Liver (tissue), 8 donors: ENCODE measurements at regions not wholly inside any gene's neighbourhood (a gene's known extent, or its start where the extent isn't known, plus 50 kb on each side); places are given as distances from the start of the nearest gene placed in this dataset.

Experiments used
- DNase-seq: peaks from one replicate; pipeline ENCODE4 v3.0.0-alpha.2; 2017; ENCODE audit warnings: low spot score
- H3K27ac ChIP-seq, 2 donors: one replicate each; pipeline ENCODE4 v1.7.0; 2013; ENCODE audit warnings: inconsistent platforms in 2 of 2, low read length in 2 of 2, control low read depth in 1 of 2, low read depth in 1 of 2, mild to moderate bottlenecking in 1 of 2
- H3K27me3 ChIP-seq, 4 donors: one replicate each; pipeline versions ENCODE4 v1.6.1 to v1.7.0; 2013; ENCODE audit warnings: low read length in 3 of 4, inconsistent platforms in 1 of 4, mild to moderate bottlenecking in 1 of 4, moderate library complexity in 1 of 4; ENCODE audit not compliant: control insufficient read depth in 4 of 4, insufficient read depth in 4 of 4
- H3K36me3 ChIP-seq, 4 donors: one replicate each; pipeline versions ENCODE4 v1.6.1 to v1.7.0; 2013; ENCODE audit warnings: low read length in 3 of 4, mild to moderate bottlenecking in 3 of 4, low read depth in 1 of 4, moderate library complexity in 1 of 4; ENCODE audit not compliant: control insufficient read depth in 4 of 4, insufficient read depth in 3 of 4
- H3K4me1 ChIP-seq, 4 donors: one replicate each; pipeline versions ENCODE4 v1.6.1 to v1.7.0; 2013; ENCODE audit warnings: low read length in 3 of 4, mild to moderate bottlenecking in 3 of 4, moderate library complexity in 1 of 4; ENCODE audit not compliant: control insufficient read depth in 4 of 4, insufficient read depth in 4 of 4
- H3K4me3 ChIP-seq, 3 donors: one replicate each; pipeline versions ENCODE4 v1.6.1 to v1.7.0; 2013; ENCODE audit warnings: low read length in 3 of 3, control low read depth in 1 of 3, low read depth in 1 of 3, mild to moderate bottlenecking in 1 of 3
- H3K9ac ChIP-seq, 2 donors: one replicate each; pipeline ENCODE4 v1.7.0; 2013; ENCODE audit warnings: low read length in 2 of 2, mild to moderate bottlenecking in 2 of 2, moderate library complexity in 2 of 2, control low read depth in 1 of 2, low read depth in 1 of 2
- H3K9me3 ChIP-seq, 4 donors: one replicate each; pipeline versions ENCODE4 v1.6.1 to v1.7.0; 2013; ENCODE audit warnings: low read length in 3 of 4; ENCODE audit not compliant: control insufficient read depth in 4 of 4
- EGR1 ChIP-seq, 2 donors: IDR thresholded peaks; 2 replicates each; pipeline ENCODE4 v1.6.1; 2016 to 2018; ENCODE audit warnings: antibody characterized with exemption in 2 of 2, low read depth in 2 of 2
- FOXA1 ChIP-seq: IDR thresholded peaks from 2 replicates; pipeline ENCODE4 v1.6.1; 2016; ENCODE audit warnings: antibody characterized with exemption
- FOXA2 ChIP-seq: IDR thresholded peaks from 2 replicates; pipeline ENCODE4 v1.6.1; 2016; ENCODE audit warnings: antibody characterized with exemption
- GABPA ChIP-seq, 2 donors: IDR thresholded peaks in 1 of 2; conservative IDR thresholded peaks in 1 of 2; 2 replicates each; pipeline ENCODE4 v1.6.1; 2016; ENCODE audit warnings: antibody characterized with exemption in 2 of 2, mild to moderate bottlenecking in 1 of 2, moderate library complexity in 1 of 2
- HNF4A ChIP-seq, 2 donors: conservative IDR thresholded peaks; 2 replicates each; pipeline ENCODE4 v1.6.1; 2016; ENCODE audit warnings: antibody characterized with exemption in 2 of 2, mild to moderate bottlenecking in 2 of 2
- HNF4G ChIP-seq: IDR thresholded peaks from 2 replicates; pipeline ENCODE4 v1.6.1; 2016; ENCODE audit warnings: antibody characterized with exemption
- JUND ChIP-seq, 2 donors: IDR thresholded peaks; 2 replicates each; pipeline ENCODE4 v1.6.1; 2016; ENCODE audit warnings: antibody characterized with exemption in 2 of 2
- MAX ChIP-seq: IDR thresholded peaks from 2 replicates; pipeline ENCODE4 v1.6.1; 2016; ENCODE audit warnings: antibody characterized with exemption
- NR2F2 ChIP-seq: IDR thresholded peaks from 2 replicates; pipeline ENCODE4 v1.6.1; 2016; ENCODE audit warnings: antibody characterized with exemption
- RAD21 ChIP-seq, 2 donors: IDR thresholded peaks; 2 replicates each; pipeline ENCODE4 v1.6.1; 2016; ENCODE audit warnings: antibody characterized with exemption in 2 of 2, mild to moderate bottlenecking in 2 of 2
- RXRA ChIP-seq, 2 donors: IDR thresholded peaks; 2 replicates each; pipeline ENCODE4 v1.6.1; 2017 to 2018; ENCODE audit warnings: antibody characterized with exemption in 2 of 2, mild to moderate bottlenecking in 1 of 2
- SP1 ChIP-seq: IDR thresholded peaks from 2 replicates; pipeline ENCODE4 v1.6.1; 2018; ENCODE audit warnings: antibody characterized with exemption, mild to moderate bottlenecking
- TAF1 ChIP-seq: conservative IDR thresholded peaks from 2 replicates; pipeline ENCODE4 v1.6.1; 2016; ENCODE audit warnings: antibody characterized with exemption, mild to moderate bottlenecking
- YY1 ChIP-seq: IDR thresholded peaks from 2 replicates; pipeline ENCODE4 v1.6.1; 2016; ENCODE audit warnings: antibody characterized with exemption, mild to moderate bottlenecking
- WGBS: extraction: QIAGEN DNeasy Blood & Tissue Kit; methylation state at CpG from one replicate; pipeline ENCODE4 v1.1.7; 2013; 5-methylcytosine and 5-hydroxymethylcytosine counted together
- TF ChIP-seq, protein P1 (sequence below): IDR thresholded peaks from 2 replicates; pipeline ENCODE4 v1.6.1; 2016; ENCODE audit warnings: antibody characterized with exemption
- TF ChIP-seq, protein P2 (sequence below): fragments of 150-350 bp; IDR thresholded peaks from 2 replicates; pipeline ENCODE4 v1.5.1; 2017; ENCODE audit warnings: improper control_type of control experiment, low read depth, low read length; ENCODE audit not compliant: missing input control
- TF ChIP-seq, protein P3 (sequence below): IDR thresholded peaks from 2 replicates; pipeline ENCODE4 v1.6.1; 2016; ENCODE audit warnings: antibody characterized with exemption, mild to moderate bottlenecking
- donor health status: healthy.
- donor health status: healthy.
- donor health status: healthy.
- donor health status: healthy.
- donor health status: healthy.

DNA sequence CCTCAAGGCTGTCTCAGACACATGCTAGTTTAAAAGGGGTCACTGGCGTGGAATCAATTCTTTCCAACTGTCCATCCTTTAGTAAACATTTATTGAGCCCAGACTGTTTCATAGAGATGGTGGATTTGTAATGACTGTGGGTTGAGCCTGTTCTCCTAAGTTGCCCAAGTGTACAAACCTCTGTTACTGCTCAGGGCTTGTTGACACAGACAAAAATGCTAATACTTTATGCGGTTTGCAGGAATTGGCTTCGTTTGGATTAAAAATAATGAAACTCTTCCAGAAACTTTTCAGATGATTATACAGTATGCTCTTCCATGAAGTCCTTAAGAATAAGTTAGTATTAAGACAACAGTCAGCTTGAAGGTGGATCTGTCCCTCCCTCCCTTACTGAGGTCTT is 83.6 kb upstream of the MGAT5 start:
- no peak for TF ChIP-seq TAF1
- TF ChIP-seq FOXA2 = no peak
- Histone ChIP-seq H3K4me3 (no peak overlapping the region), H3K9ac (no peak overlapping the region), H3K9me3 (no peaks in the 10 kb centered on the region), H3K4me1 (no peaks in the 10 kb centered on the region), H3K27me3 (no peaks in the 10 kb centered on the region), H3K27ac (no peak overlapping the region), H3K36me3 (no peaks in the 10 kb centered on the region)
- no peak for DNase-seq
- WGBS = 65% methylated on average over 3 of the region's 3 CpGs

DNA sequence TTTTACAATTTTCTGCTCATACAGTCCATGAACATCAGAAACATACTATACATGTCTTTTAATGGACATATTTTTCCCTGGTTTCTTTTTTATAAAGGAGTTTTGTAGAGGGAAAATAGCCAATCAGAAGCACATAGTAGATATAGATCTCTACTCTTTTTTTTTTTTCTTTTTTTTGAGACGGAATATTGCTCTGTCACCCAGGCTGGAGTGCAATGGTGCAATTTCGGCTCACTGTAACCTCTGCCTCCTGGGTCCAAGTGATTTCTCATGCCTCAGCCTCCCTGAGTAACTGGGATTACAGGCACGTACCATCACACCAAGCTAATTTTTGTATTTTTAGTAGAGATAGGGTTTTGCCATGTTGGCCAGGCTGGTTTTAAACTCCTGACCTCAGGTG is 83.2 kb upstream of the MGAT5 start:
- Histone ChIP-seq H3K27ac (no peak overlapping the region), H3K4me1 (no peaks in the 10 kb centered on the region)

DNA sequence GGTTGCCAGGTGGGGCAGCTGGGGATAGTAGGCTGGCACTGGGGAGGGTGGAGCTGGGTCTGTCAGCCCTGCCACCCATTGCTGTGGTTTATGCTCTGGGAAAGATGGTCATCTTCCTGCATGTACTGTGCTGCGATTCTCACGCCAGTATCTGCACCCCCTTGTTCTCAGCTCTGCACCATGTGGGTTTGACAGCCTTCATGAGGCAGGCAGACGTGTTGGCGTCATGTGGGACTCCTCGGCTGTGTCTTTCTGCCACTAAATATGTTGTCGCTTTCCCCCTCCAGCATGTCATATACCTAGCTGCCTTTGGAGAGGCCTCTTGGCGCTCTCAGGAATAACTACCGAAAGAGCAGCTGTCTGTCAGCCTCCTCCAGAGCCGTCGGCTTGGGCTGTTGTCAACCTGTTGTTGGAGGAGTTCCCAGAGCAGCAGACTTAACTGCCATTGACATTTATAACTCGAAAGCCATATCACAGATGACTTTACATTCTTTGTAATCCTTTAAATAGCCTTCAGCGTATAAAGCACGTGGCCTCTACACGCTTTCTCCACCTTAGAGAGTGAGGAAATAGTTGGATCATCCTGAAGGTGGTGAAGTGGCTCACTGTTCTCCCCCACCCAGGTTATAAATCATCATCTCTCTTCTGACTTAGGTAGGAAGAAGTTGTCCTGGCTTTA is 80.4 kb upstream of the MGAT5 start:
- 86% methylated on average over 14 of the region's 14 CpGs for WGBS
- Histone ChIP-seq H3K27me3 (no peaks in the 10 kb centered on the region), H3K4me3 (no peak overlapping the region), H3K27ac (no peak overlapping the region), H3K9me3 (no peaks in the 10 kb centered on the region), H3K9ac (no peak overlapping the region), H3K4me1 (no peaks in the 10 kb centered on the region), H3K36me3 (no peaks in the 10 kb centered on the region)
- DNase-seq = no peak
- TF ChIP-seq RAD21 (IDR thresholded peaks at IDR 0.05) = no peak
- TF ChIP-seq, protein P1, sequence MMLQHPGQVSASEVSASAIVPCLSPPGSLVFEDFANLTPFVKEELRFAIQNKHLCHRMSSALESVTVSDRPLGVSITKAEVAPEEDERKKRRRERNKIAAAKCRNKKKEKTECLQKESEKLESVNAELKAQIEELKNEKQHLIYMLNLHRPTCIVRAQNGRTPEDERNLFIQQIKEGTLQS = no peak
- TF ChIP-seq MAX = no peak
- no peak for TF ChIP-seq JUND (IDR thresholded peaks at IDR 0.05)
- TF ChIP-seq, protein P2, sequence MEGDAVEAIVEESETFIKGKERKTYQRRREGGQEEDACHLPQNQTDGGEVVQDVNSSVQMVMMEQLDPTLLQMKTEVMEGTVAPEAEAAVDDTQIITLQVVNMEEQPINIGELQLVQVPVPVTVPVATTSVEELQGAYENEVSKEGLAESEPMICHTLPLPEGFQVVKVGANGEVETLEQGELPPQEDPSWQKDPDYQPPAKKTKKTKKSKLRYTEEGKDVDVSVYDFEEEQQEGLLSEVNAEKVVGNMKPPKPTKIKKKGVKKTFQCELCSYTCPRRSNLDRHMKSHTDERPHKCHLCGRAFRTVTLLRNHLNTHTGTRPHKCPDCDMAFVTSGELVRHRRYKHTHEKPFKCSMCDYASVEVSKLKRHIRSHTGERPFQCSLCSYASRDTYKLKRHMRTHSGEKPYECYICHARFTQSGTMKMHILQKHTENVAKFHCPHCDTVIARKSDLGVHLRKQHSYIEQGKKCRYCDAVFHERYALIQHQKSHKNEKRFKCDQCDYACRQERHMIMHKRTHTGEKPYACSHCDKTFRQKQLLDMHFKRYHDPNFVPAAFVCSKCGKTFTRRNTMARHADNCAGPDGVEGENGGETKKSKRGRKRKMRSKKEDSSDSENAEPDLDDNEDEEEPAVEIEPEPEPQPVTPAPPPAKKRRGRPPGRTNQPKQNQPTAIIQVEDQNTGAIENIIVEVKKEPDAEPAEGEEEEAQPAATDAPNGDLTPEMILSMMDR = no peak
- no peak for TF ChIP-seq GABPA (IDR thresholded peaks at IDR 0.05 in 1 of 2, conservative IDR thresholded peaks at IDR 0.05 in 1 of 2)
- TF ChIP-seq RXRA (IDR thresholded peaks at IDR 0.05) = no peak
- no peak for TF ChIP-seq SP1
- no peak for TF ChIP-seq NR2F2
- TF ChIP-seq, protein P3, sequence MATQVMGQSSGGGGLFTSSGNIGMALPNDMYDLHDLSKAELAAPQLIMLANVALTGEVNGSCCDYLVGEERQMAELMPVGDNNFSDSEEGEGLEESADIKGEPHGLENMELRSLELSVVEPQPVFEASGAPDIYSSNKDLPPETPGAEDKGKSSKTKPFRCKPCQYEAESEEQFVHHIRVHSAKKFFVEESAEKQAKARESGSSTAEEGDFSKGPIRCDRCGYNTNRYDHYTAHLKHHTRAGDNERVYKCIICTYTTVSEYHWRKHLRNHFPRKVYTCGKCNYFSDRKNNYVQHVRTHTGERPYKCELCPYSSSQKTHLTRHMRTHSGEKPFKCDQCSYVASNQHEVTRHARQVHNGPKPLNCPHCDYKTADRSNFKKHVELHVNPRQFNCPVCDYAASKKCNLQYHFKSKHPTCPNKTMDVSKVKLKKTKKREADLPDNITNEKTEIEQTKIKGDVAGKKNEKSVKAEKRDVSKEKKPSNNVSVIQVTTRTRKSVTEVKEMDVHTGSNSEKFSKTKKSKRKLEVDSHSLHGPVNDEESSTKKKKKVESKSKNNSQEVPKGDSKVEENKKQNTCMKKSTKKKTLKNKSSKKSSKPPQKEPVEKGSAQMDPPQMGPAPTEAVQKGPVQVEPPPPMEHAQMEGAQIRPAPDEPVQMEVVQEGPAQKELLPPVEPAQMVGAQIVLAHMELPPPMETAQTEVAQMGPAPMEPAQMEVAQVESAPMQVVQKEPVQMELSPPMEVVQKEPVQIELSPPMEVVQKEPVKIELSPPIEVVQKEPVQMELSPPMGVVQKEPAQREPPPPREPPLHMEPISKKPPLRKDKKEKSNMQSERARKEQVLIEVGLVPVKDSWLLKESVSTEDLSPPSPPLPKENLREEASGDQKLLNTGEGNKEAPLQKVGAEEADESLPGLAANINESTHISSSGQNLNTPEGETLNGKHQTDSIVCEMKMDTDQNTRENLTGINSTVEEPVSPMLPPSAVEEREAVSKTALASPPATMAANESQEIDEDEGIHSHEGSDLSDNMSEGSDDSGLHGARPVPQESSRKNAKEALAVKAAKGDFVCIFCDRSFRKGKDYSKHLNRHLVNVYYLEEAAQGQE = no peak
- no peak for TF ChIP-seq HNF4A (conservative IDR thresholded peaks at IDR 0.05)
- TF ChIP-seq FOXA1 = no peak
- no peak for TF ChIP-seq FOXA2
- TF ChIP-seq HNF4G = no peak

More for the DNA sequence above, 83.2 kb upstream of the MGAT5 start:
- DNase-seq = no peak
- WGBS = 86% methylated on average over 3 of the region's 3 CpGs
- Histone ChIP-seq H3K9ac (no peak overlapping the region), H3K9me3 (no peaks in the 10 kb centered on the region), H3K36me3 (no peaks in the 10 kb centered on the region), H3K4me3 (no peak overlapping the region), H3K27me3 (no peaks in the 10 kb centered on the region)
- TF ChIP-seq YY1 (no peak), RXRA (IDR thresholded peaks at IDR 0.05) (no peak), HNF4G (no peak), FOXA2 (no peak), EGR1 (IDR thresholded peaks at IDR 0.05; ENCODE audit: low read depth in 2 of 2) (no peak)
